H9 (cell line): ENCODE measurements at regions not wholly inside any gene's neighbourhood (a gene's known extent, or its start where the extent isn't known, plus 50 kb on each side); places are given as distances from the start of the nearest gene placed in this dataset.

ENCODE experiments used
- DNase-seq: peaks from one replicate; pipeline ENCODE4 v3.0.0-alpha.2; 2017
- H2AFZ ChIP-seq: one replicate; pipeline ENCODE4 v1.6.1; 2013; ENCODE audit warnings: mild to moderate bottlenecking, low read length, control low read depth, moderate library complexity
- H2AK5ac ChIP-seq: 2 replicates; pipeline ENCODE4 v1.6.1; 2013; ENCODE audit warnings: low read length, control low read depth, mixed read lengths; ENCODE audit not compliant: insufficient read length
- H2BK120ac ChIP-seq: one replicate; pipeline ENCODE4 v1.6.1; 2013; ENCODE audit warnings: low read depth, mild to moderate bottlenecking, low read length, control low read depth, inconsistent platforms; ENCODE audit not compliant: poor library complexity, severe bottlenecking
- H2BK12ac ChIP-seq: 2 replicates; pipeline ENCODE4 v1.6.1; 2013; ENCODE audit warnings: low read length, control low read depth, mixed read lengths, low read depth; ENCODE audit not compliant: insufficient read length
- H2BK15ac ChIP-seq: 2 replicates; pipeline ENCODE4 v1.6.1; 2013; ENCODE audit warnings: low read depth, low read length, control low read depth
- H2BK20ac ChIP-seq: one replicate; pipeline ENCODE4 v1.6.1; 2013; ENCODE audit warnings: low read depth, mild to moderate bottlenecking, low read length, control low read depth, inconsistent platforms; ENCODE audit not compliant: poor library complexity, severe bottlenecking
- H2BK5ac ChIP-seq: 2 replicates; pipeline ENCODE4 v1.6.1; 2013; ENCODE audit warnings: low read length, control low read depth, mixed read lengths; ENCODE audit not compliant: insufficient read length
- H3K14ac ChIP-seq: 2 replicates; pipeline ENCODE4 v1.6.1; 2013; ENCODE audit warnings: low read length, control low read depth; ENCODE audit not compliant: insufficient read depth
- H3K18ac ChIP-seq: 2 replicates; pipeline ENCODE4 v1.6.1; 2013; ENCODE audit warnings: low read depth, mild to moderate bottlenecking, mixed read lengths, low read length, control low read depth; ENCODE audit not compliant: insufficient read length
- H3K23ac ChIP-seq: 2 replicates; pipeline ENCODE4 v1.6.1; 2013; ENCODE audit warnings: low read length, control low read depth, mixed read lengths, low read depth; ENCODE audit not compliant: insufficient read length
- H3K23me2 ChIP-seq: 2 replicates; pipeline ENCODE4 v1.6.1; 2013; ENCODE audit warnings: low read depth, mild to moderate bottlenecking, mixed read lengths, low read length, control low read depth; ENCODE audit not compliant: insufficient read length, poor library complexity, severe bottlenecking
- H3K27ac ChIP-seq: 2 replicates; pipeline ENCODE4 v1.5.1; 2013; ENCODE audit warnings: low read length, control low read depth, mixed read lengths, low read depth; ENCODE audit not compliant: insufficient read length
- H3K27me3 ChIP-seq: 2 replicates; pipeline ENCODE4 v1.6.1; 2013; ENCODE audit warnings: low read length, control low read depth, inconsistent platforms; ENCODE audit not compliant: insufficient read depth
- H3K4ac ChIP-seq: 2 replicates; pipeline ENCODE4 v1.6.1; 2013; ENCODE audit warnings: low read depth, mild to moderate bottlenecking, control low read depth, inconsistent platforms, low read length, moderate library complexity
- H3K4me1 ChIP-seq: 2 replicates; pipeline ENCODE4 v1.6.1; 2013; ENCODE audit warnings: low read length, control low read depth, inconsistent platforms; ENCODE audit not compliant: insufficient read depth
- H3K4me2 ChIP-seq: 2 replicates; pipeline ENCODE4 v1.6.1; 2013; ENCODE audit warnings: low read length, control low read depth, mixed read lengths; ENCODE audit not compliant: insufficient read length, insufficient read depth
- H3K56ac ChIP-seq: 2 replicates; pipeline ENCODE4 v1.6.1; 2013; ENCODE audit warnings: low read depth, mild to moderate bottlenecking, mixed read lengths, low read length, control low read depth; ENCODE audit not compliant: insufficient read length
- H3K79me1 ChIP-seq: 2 replicates; pipeline ENCODE4 v1.6.1; 2013; ENCODE audit warnings: low read depth, mild to moderate bottlenecking, moderate library complexity, low read length, control low read depth, inconsistent platforms; ENCODE audit not compliant: insufficient read depth, poor library complexity, severe bottlenecking
- H3K79me2 ChIP-seq: 2 replicates; pipeline ENCODE4 v1.6.1; 2013; ENCODE audit warnings: low read length, control low read depth, inconsistent platforms; ENCODE audit not compliant: insufficient read depth
- H3K9ac ChIP-seq: 2 replicates; pipeline ENCODE4 v1.6.1; 2013; ENCODE audit warnings: low read length, control low read depth, mixed read lengths; ENCODE audit not compliant: insufficient read length; ENCODE audit errors: extremely low read depth
- H3K9me3 ChIP-seq: one replicate; pipeline ENCODE4 v1.6.1; 2013; ENCODE audit warnings: low read depth, low read length, inconsistent platforms; ENCODE audit not compliant: control insufficient read depth
- H3T11ph ChIP-seq: one replicate; pipeline ENCODE4 v1.6.1; 2013; ENCODE audit warnings: mild to moderate bottlenecking, low read length, control low read depth, inconsistent platforms
- H4K20me1 ChIP-seq: one replicate; pipeline ENCODE4 v1.6.1; 2013; ENCODE audit not compliant: control insufficient read depth, insufficient read length, insufficient read depth
- H4K5ac ChIP-seq: 2 replicates; pipeline ENCODE4 v1.6.1; 2013; ENCODE audit warnings: low read depth, mild to moderate bottlenecking, mixed read lengths, low read length, control low read depth; ENCODE audit not compliant: insufficient read length
- H4K8ac ChIP-seq: replicated peaks from 2 replicates; pipeline ENCODE4 v1.6.1; 2013; ENCODE audit warnings: low read length, control low read depth, mixed read lengths, low read depth; ENCODE audit not compliant: insufficient read length
- H4K91ac ChIP-seq: 2 replicates; pipeline ENCODE4 v1.6.1; 2013; ENCODE audit warnings: low read depth, mild to moderate bottlenecking, moderate library complexity, mixed read lengths, low read length, control low read depth; ENCODE audit not compliant: insufficient read length
- H3K27ac Mint-ChIP-seq, 3 experiments: 2 replicates in 2 of 3; 3 replicates in 1 of 3; pipeline ENCODE4 v1.8.0; 2020 to 2021; ENCODE audit warnings: mixed read lengths in 3 of 3, mild to moderate bottlenecking in 1 of 3, moderate library complexity in 1 of 3
- H3K27me3 Mint-ChIP-seq: 2 replicates; pipeline ENCODE4 v1.8.0; 2021; ENCODE audit warnings: low read depth, mild to moderate bottlenecking, moderate library complexity, mixed read lengths
- H3K36me3 Mint-ChIP-seq, 3 experiments: 2 replicates in 2 of 3; 3 replicates in 1 of 3; pipeline ENCODE4 v1.8.0; 2020 to 2021; ENCODE audit warnings: low read depth in 3 of 3, mixed read lengths in 3 of 3; ENCODE audit not compliant: insufficient read depth in 1 of 3
- H3K4me1 Mint-ChIP-seq, 2 experiments: 2 replicates each; pipeline ENCODE4 v1.8.0; 2020; ENCODE audit warnings: mixed read lengths in 2 of 2
- H3K4me3 Mint-ChIP-seq, 2 experiments: 2 replicates in 1 of 2; 3 replicates in 1 of 2; pipeline ENCODE4 v1.8.0; 2020 to 2021; ENCODE audit warnings: mild to moderate bottlenecking in 2 of 2, mixed read lengths in 2 of 2, moderate library complexity in 1 of 2
- H3K9me3 Mint-ChIP-seq, 2 experiments: 2 replicates in 1 of 2; 3 replicates in 1 of 2; pipeline ENCODE4 v1.8.0; 2020; ENCODE audit warnings: mild to moderate bottlenecking in 2 of 2, mixed read lengths in 2 of 2, moderate library complexity in 1 of 2
- WGBS: extraction: QIAGEN DNeasy Blood & Tissue Kit; methylation state at CpG from one replicate; pipeline ENCODE4 v1.1.7; 2013; ENCODE audit warnings: missing lambda C conversion rate, low lambda C conversion rate, mixed read lengths; ENCODE audit not compliant: insufficient read length; ENCODE audit errors: extremely low coverage; 5-methylcytosine and 5-hydroxymethylcytosine counted together
- TF ChIP-seq, protein P1 (sequence below): fragments of 200-600 bp; sonication (generic); conservative IDR thresholded peaks from 3 replicates; pipeline ENCODE4 v1.8.0; 2021; ENCODE audit warnings: antibody characterized with exemption, mild to moderate bottlenecking

- WGBS, result no CpG with 5 or more reads among the region's 1 CpG
- Mint-ChIP-seq H3K4me1 (no peaks in the 10 kb centered on the region), H3K27me3 (no peaks in the 10 kb centered on the region; the same call in 1 of the 2 replicates), H3K9me3 (no peaks in the 10 kb centered on the region; a peak in 1 of 5 replicates), H3K36me3 (no peaks in the 10 kb centered on the region), H3K27ac (no peak overlapping the region), H3K4me3 (no peak overlapping the region)
- Histone ChIP-seq H3K23me2 (no peaks in the 10 kb centered on the region), H3K4ac (no peak overlapping the region), H2BK15ac (no peak overlapping the region), H4K8ac (no peak overlapping the region), H3K56ac (no peak overlapping the region), H3K14ac (no peak overlapping the region), H2BK12ac (no peak overlapping the region), H3K79me1 (no peaks in the 10 kb centered on the region), H4K91ac (no peak overlapping the region), H2BK120ac (no peak overlapping the region), H4K20me1 (no peaks in the 10 kb centered on the region), H3K9me3 (no peaks in the 10 kb centered on the region), H3K23ac (no peak overlapping the region), H4K5ac (no peak overlapping the region), H3K9ac (no peak overlapping the region), H3K27me3 (no peaks in the 10 kb centered on the region), H3K4me1 (no peaks in the 10 kb centered on the region), H2AFZ (no peak overlapping the region), H3K79me2 (no peaks in the 10 kb centered on the region), H3K4me2 (no peak overlapping the region), H3K18ac (no peak overlapping the region), H2BK5ac (no peak overlapping the region), H3T11ph (no peak overlapping the region), H2BK20ac (no peak overlapping the region), H3K27ac (no peak overlapping the region), H2AK5ac (no peak overlapping the region)
- TF ChIP-seq, protein P1, sequence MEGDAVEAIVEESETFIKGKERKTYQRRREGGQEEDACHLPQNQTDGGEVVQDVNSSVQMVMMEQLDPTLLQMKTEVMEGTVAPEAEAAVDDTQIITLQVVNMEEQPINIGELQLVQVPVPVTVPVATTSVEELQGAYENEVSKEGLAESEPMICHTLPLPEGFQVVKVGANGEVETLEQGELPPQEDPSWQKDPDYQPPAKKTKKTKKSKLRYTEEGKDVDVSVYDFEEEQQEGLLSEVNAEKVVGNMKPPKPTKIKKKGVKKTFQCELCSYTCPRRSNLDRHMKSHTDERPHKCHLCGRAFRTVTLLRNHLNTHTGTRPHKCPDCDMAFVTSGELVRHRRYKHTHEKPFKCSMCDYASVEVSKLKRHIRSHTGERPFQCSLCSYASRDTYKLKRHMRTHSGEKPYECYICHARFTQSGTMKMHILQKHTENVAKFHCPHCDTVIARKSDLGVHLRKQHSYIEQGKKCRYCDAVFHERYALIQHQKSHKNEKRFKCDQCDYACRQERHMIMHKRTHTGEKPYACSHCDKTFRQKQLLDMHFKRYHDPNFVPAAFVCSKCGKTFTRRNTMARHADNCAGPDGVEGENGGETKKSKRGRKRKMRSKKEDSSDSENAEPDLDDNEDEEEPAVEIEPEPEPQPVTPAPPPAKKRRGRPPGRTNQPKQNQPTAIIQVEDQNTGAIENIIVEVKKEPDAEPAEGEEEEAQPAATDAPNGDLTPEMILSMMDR, result no peak
- DNase-seq, result no peak
These were observed 87.7 kb downstream of the DCK start for GRCh38 chr4:71081192-71081591.
